VCaP (cell line): ENCODE measurements at regions not wholly inside any gene's neighbourhood (a gene's known extent, or its start where the extent isn't known, plus 50 kb on each side); places are given as distances from the start of the nearest gene placed in this dataset.

Source experiments
- H3K27ac ChIP-seq: fragments of 450-650 bp; 2 replicates; pipeline ENCODE4 v1.5.1; 2017
- CTCF ChIP-seq: fragments of 450-650 bp; conservative IDR thresholded peaks from 2 replicates; pipeline ENCODE4 v1.5.1; 2017; ENCODE audit warnings: mild to moderate bottlenecking, moderate library complexity

GRCh38 chr9:90466441-90466840, 176.2 kb downstream of the DIRAS2 start:
- TF ChIP-seq CTCF, result no peak

GRCh38 chr9:90469435-90469834, 173.2 kb downstream of the DIRAS2 start:
- TF ChIP-seq CTCF, result no peak

More at GRCh38 chr9:90466441-90466840, 176.2 kb downstream of the DIRAS2 start:
- H3K27ac ChIP-seq, result no peak overlapping the region

GRCh38 chr9:90469865-90470387, 172.7 kb downstream of the DIRAS2 start:
- no peak for TF ChIP-seq CTCF
- H3K27ac ChIP-seq, result no peak overlapping the region

More at GRCh38 chr9:90469435-90469834, 173.2 kb downstream of the DIRAS2 start:
- no peak overlapping the region for H3K27ac ChIP-seq

- H3K27ac ChIP-seq, result no peak overlapping the region
- no peak for TF ChIP-seq CTCF
Measured at GRCh38 chr9:90476058-90476457, 166.6 kb downstream of the DIRAS2 start.

- TF ChIP-seq CTCF, result no peak
- H3K27ac ChIP-seq, result no peak overlapping the region
Measured at GRCh38 chr9:90477535-90477934, 165.1 kb downstream of the DIRAS2 start.

- TF ChIP-seq CTCF, result no peak
- H3K27ac ChIP-seq, result no peak overlapping the region
Measured at GRCh38 chr9:90478821-90479220, 163.8 kb downstream of the DIRAS2 start.

- no peak for TF ChIP-seq CTCF
- H3K27ac ChIP-seq, result no peak overlapping the region
Measured at GRCh38 chr9:90485028-90485427, 157.6 kb downstream of the DIRAS2 start.
